ENCODE measurements at regions not wholly inside any gene's neighbourhood (a gene's known extent, or its start where the extent isn't known, plus 50 kb on each side); places are given as distances from the start of the nearest gene placed in this dataset.
"Not testable (repeated sequence)": the region's sequence is repeated elsewhere in the genome, so short reads cannot be mapped to it uniquely, and the experiment has no call there.

DNA sequence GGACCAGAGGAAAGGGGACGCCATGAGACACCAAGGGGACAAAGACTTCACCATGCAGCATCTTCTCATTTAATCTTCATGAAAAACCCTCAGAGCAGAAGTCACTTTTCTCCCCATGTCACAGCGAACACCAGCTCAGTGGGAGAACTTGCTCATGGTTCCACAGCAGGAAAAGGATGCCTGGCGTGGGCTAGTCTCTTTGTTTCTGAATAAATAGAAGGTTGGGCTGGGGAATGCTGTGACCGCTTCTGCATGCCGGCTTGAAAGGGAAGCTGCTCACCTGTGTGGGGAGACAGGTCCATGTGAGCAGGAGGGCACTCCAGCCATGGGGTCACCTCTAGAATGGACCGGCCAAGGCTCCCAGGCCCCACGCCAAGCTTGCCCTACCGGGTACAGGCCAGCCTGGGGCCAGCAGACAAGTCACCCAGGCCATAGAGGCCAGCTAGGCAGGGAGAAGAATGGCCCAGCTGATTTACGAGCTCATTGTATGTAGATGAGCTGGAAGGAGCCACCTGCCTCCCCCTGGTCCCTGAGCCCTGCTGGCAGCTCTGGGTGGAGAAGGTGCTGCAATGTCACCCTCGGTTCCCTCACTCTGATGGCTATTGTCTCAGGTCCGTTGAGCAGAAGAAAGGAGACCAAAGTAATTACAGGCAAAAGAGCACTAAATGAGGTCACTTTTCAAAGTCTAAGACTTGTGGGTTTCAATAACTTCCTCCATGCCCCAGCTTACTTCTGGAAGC lies 82.0 kb upstream of the PDZD8 start:
- DNase-seq: no peak

DNA sequence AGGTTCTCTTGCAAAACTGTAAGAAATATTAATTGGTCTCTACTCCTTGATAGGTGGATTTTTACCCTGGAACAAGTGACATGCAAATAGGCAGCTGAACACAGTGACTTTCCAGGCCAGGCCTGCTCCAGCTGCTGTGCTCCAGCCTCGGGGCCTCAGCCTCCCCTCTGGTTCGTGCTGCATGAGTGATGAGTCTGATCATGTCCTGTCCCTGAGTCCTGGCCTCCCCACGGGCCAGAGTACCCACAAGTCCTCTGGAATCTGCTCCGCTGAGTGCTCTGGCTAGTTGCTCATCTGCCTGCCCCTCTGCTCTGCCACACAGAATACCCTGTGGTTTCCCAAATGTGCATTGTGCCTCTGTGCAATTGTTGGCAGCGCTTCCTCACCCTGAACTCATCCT lies 80.1 kb upstream of the PDZD8 start:
- no peak for DNase-seq

DNA sequence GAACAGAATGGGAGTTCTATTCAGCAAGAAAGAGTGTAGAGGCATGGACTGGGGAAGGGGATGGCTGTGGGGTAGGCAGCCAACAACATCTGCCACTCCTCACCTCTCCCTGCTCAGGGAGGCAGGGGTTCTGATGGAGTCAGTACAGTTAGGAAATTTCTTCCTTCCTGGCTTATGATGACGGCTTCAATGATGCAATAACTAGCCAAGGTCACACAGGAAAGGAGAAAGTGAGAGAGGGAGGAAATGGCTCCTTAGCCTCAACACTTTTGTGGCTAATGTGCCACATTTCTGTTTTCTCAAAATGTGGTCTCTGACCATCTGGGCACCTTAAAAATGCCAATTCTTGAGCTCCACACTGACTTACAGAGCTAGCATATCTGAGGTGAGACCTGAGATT lies 79.3 kb upstream of the PDZD8 start:
- no peak for DNase-seq

DNA sequence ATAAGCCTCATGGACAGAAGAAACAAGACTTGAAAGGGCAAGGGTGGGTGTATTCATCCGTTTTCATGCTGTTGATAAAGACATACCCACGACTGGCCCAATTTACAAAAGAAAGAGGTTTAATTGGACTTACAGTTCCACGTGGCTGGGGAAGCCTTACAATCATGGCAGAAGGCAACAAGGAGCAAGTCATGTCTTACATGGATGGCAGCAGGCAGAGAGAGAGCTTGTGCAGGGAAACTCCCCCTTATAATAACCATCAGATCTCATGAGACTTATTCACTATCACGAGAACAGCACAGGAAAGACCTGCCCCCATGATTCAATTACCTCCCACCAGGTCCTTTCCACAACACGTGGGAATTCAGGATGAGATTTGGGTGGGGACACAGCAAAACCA lies 78.2 kb upstream of the PDZD8 start:
- not testable (repeated sequence) for DNase-seq

DNA sequence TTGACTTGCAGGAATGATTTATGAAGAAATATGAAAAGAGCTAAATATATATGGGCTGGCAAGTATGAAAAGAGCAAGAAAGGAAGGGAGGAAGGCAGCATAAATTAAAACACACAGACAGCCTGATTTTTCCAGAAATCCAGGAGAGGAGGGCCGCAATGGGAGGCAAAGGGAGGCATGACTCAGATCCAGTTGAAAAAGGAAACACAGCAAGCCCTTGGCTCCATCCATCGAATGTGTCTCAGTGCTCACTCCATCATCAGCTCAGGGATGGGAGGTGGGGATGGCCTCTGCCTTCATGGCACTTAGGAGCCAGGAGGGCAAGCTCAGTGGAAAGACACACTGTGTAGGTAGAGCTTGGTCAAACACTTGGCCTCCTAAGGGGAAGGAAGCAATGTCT lies 75.7 kb upstream of the PDZD8 start:
- no peak for DNase-seq

DNA sequence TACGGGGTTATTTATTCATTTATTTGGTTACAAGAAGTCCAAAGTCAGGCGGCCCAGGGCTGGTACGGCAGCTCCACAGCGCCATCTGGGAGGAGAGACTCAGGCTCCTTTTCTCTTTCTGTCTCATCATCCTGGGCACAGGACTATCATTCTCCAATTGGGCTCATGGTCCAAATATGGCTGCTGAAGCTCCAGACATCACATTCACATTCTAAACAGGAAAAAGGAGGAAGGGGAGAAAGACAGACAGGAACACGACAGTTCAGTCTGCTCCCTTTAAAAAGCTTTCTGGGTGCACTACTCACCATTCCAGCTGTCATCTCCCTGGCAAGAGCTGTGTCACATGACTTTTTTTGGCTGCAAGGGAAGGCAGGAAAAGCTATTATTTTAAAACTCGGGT lies 74.4 kb upstream of the PDZD8 start:
- no peak for DNase-seq

DNA sequence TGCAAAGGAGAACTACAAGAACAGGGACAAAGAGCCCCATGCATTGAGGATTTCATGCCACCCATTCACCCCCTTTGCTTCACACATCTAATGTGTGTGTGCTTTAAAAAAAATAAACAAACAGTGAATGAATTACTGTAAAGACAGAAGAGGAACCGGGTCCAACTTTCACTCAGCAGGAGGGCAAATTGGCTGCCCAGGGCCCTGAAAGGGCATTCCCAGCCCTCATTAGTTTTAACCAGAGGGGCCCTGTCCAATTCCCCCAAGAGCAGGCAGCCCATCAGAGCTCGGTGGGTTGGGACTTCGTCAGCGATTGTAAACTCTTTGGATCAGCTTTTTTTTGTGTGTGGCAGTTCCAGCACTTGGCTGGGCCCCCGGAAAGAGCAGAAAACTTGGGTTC lies 73.6 kb upstream of the PDZD8 start:
- DNase-seq: no peak

DNA sequence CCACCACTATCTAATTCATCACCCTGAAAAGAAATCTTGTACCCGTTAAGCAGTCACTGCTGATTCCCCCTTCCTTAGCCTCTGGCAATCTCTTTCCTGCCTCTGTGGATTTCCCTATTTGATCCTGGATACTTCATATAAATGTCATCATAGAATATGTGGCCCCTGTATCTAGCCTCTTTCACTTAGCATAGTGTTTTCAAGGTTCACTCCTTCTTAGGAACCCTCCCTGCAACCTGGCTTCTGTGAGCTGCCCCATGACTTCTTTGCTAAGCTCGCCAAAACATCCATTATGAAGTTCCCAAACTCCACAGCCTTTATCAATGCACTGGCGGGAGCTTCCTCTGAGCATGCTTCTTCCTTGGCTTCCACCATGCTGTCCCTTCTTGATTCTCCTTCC lies 70.8 kb upstream of the PDZD8 start:
- no peak for DNase-seq

DNA sequence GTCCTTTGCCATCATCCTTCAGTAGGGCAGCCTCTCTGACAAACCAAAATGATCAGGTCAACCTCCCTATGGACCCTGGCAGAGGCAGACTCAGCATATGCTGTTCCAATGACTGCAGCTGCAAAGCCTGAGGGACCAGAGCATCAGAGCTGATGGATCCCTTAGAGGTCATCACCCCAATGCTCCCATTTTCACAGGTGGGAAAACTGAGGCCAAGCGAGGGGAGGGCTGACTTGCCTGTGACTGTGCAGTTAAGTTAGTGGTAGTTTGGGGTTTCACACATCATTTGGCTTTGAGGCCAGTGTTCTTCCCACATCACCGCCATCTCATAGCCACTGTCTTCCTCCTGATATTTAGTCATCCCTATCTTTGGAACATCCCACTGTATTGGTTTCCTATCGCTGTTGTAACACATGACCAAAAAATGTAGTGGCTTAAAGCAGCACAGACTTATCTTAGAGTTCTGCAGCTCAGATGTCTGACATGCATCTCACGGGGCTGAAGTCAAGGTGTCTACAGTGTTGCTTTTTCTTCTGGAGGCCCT lies 69.3 kb upstream of the PDZD8 start:
- no peak for DNase-seq

DNA sequence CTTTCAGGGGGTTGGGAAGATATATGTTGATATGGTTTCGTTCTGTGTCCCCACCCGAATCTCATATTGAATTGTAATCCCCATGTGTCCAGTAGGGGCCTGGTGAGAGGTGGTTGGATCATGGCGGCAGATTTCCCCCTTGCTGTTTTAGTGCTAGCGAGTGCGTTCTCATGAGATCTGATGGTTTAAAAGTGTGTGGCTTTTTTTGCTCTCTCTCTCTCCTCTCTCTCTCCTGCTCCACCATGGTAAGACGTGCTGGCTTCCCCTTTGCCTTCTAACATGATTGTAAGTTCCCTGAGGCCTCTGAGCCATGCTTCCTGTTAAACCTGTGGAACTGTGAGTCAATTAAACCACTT lies 68.4 kb upstream of the PDZD8 start:
- no peak for DNase-seq

DNA sequence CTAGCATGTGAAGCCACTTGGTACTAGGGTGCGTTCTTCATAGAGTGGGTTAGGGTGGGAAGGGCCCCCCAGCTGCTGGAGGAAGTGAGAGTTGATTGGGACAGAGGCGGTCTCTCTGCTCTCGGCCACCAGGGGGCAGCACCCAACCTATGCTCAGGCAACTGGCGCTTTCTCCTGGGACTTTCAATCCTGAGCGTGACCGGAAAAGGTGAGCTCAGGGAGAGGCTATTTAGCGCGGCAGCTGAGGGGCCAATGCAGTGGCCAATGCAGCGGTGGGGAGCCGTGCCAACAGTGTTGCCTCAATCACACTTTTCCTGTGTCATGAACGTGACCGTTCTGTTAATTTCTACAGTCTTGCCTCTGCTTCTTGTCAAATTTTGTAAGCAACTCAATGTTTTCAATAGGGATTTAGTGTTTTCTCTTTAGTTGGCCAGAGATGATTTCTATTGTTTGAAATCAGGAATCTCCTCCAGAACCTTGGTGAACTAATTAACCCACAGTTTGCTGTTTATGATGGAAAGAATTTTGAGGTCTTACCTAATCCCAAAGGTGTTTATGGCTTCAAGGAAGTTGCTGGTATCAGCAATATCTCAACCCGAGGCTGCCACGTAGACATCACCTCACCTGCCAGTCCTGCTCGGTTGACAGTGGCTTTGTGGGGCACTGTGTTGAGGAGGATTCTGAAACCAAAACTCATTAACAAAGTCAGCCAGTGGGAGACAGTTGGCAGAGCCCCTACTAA lies 67.9 kb upstream of the PDZD8 start:
- peak; percentile 19 for DNase-seq

DNA sequence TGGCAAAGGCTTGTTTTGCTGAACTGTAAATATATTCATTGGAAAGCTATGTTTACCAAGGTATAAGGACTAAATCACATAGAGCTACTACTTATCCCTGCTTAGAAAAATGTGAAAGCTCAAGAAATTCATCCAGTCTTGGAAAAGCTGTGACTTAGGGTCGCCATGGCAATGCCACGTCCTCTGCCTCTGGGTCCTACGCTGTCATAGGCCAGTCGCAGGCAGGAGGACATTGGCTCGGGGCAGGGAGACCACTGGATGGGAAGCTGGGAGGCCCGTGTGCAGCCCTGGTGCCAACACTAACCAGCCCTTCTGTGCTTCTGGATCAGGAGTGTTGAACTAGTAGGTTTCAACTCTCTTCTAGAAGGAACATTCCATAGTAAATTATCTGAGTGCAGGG lies 67.3 kb upstream of the PDZD8 start:
- DNase-seq: no peak

DNA sequence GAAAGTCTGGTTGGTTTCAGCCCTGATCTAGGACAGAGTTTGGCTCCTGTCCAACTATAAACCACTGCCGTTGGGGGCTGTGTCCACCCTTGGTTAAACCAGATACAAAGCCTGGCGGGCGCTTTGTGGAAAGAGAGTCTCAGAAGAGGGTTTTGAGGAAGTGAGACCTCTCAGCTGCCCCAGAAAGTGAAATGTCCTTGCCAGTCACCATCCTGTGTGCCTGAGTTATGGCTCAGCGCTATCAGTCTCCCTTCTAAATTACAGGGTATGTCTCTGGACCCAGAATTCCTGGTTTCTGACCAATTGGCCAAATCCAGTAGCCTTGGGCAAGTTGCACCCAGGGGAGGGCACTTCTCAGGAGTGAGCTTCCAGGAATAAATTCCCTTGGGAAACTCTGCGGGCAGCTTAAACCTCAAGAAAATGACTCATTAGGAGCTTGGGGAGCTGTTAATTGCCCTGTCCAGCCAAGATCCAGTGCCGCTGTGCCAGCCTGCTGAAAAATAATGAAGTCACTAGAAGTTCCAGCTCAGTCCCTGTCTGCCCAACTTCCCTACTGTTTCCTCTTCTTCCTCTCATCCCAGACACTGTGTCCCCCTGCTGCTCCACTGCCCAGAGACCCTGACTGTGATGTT lies 66.7 kb upstream of the PDZD8 start:
- no peak for DNase-seq

DNA sequence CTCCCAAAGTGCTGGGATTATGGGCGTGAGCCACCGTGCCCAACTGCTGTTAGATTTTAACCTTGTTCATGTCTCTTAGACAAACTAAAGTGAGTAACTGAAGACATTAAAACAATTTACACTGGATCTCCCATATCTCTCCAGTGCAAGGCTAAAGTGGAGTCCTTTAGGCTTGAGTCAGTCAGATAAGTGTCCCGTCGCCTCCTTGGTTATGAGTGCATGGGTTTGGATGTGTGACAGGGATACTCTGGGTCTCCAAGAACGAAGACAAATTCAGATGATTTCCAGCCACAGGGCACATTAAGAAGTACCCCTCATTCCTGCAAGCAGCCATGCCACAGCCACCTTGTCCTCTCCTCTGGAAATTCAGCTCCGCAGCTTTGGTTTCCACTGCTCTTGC lies 66.1 kb upstream of the PDZD8 start:
- DNase-seq: no peak

DNA sequence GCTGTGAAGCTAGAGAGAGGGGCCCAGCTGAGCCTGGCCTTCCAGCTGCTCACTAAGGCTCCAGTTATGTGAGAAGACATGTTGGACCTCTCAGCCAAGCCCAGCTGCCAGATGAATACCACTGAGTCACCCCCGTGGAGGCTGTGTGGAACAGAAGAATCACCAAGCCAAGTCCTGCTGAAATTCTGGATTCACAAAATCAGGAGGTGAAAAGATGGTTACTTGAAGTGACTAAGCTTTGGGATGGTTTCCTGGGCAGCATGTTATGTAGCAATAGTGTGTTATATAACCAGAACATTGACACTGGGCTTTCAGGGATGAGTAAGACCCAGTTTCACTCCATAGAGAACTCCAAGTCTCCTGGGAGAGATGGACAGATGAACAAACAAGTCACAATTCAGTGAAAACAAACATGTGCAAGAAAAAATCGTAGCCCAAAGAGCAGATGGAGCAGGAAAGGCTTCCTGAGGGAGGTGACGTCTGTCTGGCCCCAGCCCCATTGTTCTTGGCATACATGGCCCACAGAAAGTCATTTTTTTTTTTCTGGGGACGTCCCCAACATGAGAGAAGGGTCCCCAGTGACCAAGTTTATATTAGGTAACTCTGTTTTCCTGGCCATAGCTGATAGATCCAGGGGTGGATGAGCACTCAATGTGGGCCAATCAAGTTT lies 64.1 kb upstream of the PDZD8 start:
- DNase-seq: no peak

DNA sequence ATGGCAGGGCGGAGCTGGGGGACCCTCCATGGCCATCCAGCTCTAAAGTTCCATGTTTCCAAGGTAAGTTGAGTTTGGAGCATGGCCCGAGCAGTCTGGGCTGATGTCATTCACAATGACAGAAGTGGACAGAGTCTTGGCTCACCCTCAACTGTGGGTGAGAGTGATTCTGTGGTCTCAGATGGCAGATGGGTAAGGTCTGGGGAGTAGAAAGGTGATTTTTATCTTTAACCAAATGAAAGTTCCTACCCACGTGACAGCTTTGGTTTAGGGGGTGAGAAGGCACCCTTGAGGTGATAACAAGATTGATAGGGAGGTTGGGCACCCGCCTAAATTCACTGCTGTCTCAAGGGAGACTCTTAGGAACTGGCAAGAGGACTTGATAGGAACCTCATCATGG lies 57.6 kb upstream of the PDZD8 start:
- DNase-seq: no peak

DNA sequence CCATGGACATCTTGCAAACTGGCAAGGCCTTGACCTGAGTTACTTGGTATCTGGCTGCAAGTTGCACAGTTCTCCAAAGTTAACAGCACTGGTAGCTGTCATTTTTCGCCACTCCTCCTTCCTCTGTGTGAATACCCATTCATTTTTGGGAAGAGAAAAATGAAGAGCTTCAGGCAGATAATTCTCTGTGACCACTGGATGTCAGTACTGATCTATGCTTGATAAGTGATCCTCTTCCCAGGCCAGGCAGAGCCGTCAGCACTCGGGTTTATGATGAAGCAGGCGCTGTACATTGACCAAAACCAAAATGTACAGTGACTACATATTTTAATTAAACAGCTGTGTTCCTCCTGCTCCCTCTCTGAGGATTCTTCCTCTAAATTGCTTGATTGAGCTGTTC lies 55.9 kb upstream of the PDZD8 start:
- DNase-seq: no peak

DNA sequence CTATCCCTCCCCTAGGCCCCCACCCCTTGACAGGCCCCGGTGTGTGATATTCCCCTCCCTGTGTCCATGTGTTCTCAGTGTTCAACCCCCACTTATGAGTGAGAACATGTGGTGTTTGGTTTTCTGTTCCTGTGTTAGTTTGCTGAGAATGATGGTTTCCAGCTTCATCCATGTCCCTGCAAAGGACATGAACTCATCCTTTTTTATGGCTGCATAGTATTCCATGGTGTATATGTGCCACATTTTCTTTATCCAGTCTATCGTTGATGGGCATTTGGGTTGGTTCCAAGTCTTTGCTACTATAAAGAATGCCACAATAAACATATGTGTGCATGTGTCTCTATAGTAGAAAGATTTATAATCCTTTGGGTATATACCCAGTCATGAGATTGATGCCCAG lies 55.3 kb upstream of the PDZD8 start:
- DNase-seq: not testable (repeated sequence)

DNA sequence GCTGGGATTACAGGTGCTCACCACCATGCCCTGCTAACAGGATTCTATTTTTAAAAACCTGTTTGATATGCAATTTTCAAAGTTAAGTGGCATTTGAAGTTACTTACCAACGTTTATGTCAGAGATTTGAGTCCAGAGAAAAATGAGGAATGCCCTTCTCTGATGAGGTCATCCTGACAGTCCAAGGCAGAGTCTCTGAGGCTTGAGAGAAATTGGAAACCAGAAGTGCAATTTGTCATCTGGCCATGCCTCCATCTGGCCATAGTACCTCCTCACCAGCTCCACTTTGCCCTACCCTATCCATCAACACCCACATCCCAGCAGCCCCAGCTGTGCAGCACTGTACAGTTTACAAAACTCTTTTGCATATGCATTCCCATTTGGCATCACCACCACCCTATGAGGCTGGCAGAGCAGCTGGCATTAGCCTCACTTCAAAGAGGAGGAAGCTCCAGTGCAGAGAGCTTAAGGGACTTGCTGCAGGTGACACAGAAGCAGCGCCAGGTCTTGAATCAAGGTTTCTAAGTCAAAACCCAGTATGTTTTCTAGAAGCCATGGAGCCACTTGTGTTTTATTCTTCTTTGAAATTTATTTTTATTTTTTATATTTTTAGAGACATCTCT lies 54.5 kb upstream of the PDZD8 start:
- DNase-seq: no peak

DNA sequence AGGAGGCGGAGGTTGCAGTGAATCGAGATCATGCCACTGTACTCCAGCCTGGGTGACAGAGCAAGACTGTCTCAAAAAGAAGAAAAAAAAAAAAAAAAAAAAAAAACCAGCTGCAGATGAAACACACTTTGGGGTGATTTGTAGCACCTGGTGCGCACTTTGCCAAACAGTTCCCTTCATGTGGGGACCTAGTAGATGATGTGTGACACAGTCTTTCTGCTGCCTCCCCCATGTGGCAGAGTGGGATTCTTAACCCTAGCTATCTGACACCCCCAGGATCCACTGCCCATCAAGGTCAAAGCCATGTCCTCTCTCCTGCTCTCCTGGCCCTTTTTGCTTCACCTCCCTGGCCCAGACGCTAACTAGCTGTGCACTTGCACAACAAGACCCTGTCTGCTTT lies 52.1 kb upstream of the PDZD8 start:
- DNase-seq: no peak

DNA sequence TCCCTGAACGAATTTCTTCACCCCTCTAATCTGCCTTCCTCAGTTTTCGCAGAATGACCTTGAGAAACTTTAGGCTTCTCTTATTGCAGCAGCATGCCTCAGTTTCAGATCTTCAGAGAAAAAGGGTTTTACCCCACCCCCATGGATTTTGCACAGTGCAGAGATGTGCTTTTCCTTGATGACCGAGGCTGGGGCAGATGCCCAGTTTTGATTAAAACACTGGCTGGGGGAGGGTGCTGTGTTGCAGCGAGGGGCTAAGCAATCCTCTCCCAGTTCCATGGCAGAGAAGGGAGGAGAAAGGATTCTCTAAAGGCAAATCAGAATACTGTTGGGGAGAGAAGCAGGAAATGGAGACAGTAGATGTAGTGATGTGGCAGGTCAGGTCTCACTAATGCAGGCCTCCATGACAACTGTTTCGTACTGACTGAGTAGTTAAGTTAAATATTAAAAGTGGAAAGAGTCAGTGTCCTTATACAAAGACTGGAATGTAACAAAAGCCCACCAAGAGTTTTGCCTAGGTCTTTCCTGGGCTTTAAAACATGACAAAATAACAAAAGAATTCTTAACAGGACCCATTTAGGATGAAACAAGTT lies 50.8 kb upstream of the PDZD8 start:
- DNase-seq: no peak

DNA sequence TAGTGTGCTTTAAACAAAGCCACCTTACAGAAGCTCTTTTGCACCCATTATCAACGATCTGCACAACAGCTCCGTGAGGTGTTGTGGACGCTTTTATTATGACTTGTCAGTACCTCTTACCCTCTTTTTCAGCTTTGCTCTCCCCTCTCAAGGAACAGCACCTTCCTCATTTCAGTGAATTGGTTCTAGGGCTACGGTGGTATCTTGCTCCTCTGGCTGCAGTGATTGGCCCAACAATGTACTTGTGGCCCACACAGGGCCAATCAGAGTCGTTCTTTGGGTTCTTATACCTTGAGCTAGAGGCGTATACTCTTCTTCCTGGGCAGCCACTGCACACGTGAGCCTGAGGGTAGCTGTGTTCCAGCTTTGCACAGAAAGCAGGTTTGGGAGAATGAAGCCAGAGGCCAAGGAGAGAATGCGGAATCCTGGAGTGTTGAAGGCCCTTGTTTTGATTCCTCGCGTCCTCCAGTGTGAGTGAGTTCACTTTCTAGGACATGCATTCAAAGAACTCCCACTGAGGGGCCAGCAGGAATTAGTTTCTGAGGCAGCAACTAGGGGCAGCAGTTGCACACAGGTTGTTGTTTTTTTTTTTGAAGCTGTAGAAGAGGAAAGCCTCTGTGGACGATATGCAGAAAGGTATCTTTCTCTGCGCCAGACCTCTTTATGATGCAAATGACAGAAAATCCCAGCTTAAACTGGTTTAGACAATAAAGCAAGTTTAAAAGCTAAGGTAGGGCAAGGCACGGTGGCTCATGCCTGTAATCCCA lies 49.8 kb upstream of the PDZD8 start:
- DNase-seq: no peak

Data from stimulated activated naive CD4-positive, alpha-beta T cell treated with Interleukin-2 at 50 U/mL for 16 hours (primary cell).